HepG2 (cell line): ENCODE measurements at regions not wholly inside any gene's neighbourhood (a gene's known extent, or its start where the extent isn't known, plus 50 kb on each side); places are given as distances from the start of the nearest gene placed in this dataset.

Experiments
- ATAC-seq: fragments of 200-7000 bp; cut with Tn5 transposase; 3 replicates; pipeline ENCODE4 v1.9.1; 2020; ENCODE audit warnings: mild to moderate bottlenecking, moderate library complexity
- BruUV-seq: library from RNA; stranded (reverse); fragments of 400-500 nt; replicated peaks from 2 replicates; lab custom pipeline; 2021; lab: Mats Ljungman, UMichigan
- CTCF ChIA-PET: fragments of 300-600 bp; formaldehyde crosslinking; extraction: SDS; loops from one replicate; lab custom pipeline; 2021; ENCODE audit warnings: low total read pairs, inconsistent platforms, low intra/inter-chr PET ratio; lab: Yijun Ruan, JAX
- POLR2A ChIA-PET: fragments of 350-600 bp; sonication (Branson Sonifier 250); formaldehyde crosslinking; loops from one replicate; lab custom pipeline; 2020; ENCODE audit warnings: antibody characterized with exemption, inconsistent platforms; lab: Yijun Ruan, JAX
- DNase-seq: peaks from one replicate; pipeline ENCODE4 v3.0.0-alpha.2; 2015; ENCODE audit warnings: low spot score
- FAIRE-seq: peaks from 3 replicates; lab custom pipeline; 2011; peaks lifted over from hg19 to GRCh38; lab: Jason Lieb, UNC
- H2AFZ ChIP-seq: one replicate; pipeline ENCODE4 v1.6.1; 2011; ENCODE audit warnings: low read length, inconsistent platforms
- H3K27ac ChIP-seq: fragments of 300-600 bp; 3 replicates; pipeline ENCODE4 v1.8.0; 2011; ENCODE audit warnings: mixed run types, mild to moderate bottlenecking, mixed read lengths, low read length, inconsistent platforms; ENCODE audit not compliant: insufficient read depth; ENCODE audit errors: extremely low read length
- H3K27me3 ChIP-seq, 2 experiments: fragments of 200-600 bp in 1 of 2; 2 replicates in 1 of 2; 3 replicates in 1 of 2; pipeline versions ENCODE4 v1.6.0 to v1.8.0; 2011; ENCODE audit warnings: low read length in 2 of 2, mild to moderate bottlenecking in 2 of 2, moderate library complexity in 2 of 2, inconsistent platforms in 1 of 2; ENCODE audit not compliant: insufficient read depth in 2 of 2, control insufficient read depth in 1 of 2
- H3K36me3 ChIP-seq, 2 experiments: fragments of 200-600 bp in 1 of 2; replicated peaks in 1 of 2; 2 replicates in 1 of 2; 3 replicates in 1 of 2; pipeline versions ENCODE4 v1.5.1 to v1.8.0; 2011; ENCODE audit warnings: low read length in 2 of 2, inconsistent platforms in 1 of 2; ENCODE audit not compliant: insufficient read depth in 2 of 2, control insufficient read depth in 1 of 2
- H3K4me1 ChIP-seq: 2 replicates; pipeline ENCODE4 v1.5.1; 2012; ENCODE audit warnings: low read length, inconsistent platforms; ENCODE audit not compliant: insufficient read depth
- H3K4me2 ChIP-seq: 2 replicates; pipeline ENCODE4 v1.6.0; 2011; ENCODE audit warnings: low read depth, low read length, inconsistent platforms
- H3K4me3 ChIP-seq, 3 experiments: fragments of 200-600 bp in 1 of 3; sonication (generic), shearing (Covaris generic) in 1 of 3; replicated peaks in 1 of 3; 2 replicates each; pipeline ENCODE4 v1.5.1; 2011 to 2016; ENCODE audit warnings: low read length in 3 of 3, inconsistent platforms in 2 of 3, low read depth in 2 of 3, mild to moderate bottlenecking in 2 of 3, control low read depth in 1 of 3, mixed read lengths in 1 of 3; ENCODE audit not compliant: insufficient read depth in 1 of 3
- H3K79me2 ChIP-seq: one replicate; pipeline ENCODE4 v1.6.1; 2011; ENCODE audit warnings: low read length, inconsistent platforms; ENCODE audit not compliant: insufficient read depth
- H3K9ac ChIP-seq: 2 replicates; pipeline ENCODE4 v1.6.0; 2011; ENCODE audit warnings: mild to moderate bottlenecking, low read depth, low read length, inconsistent platforms; ENCODE audit not compliant: insufficient read depth
- H3K9me3 ChIP-seq: 2 replicates; pipeline ENCODE4 v1.5.1; 2012; ENCODE audit warnings: mild to moderate bottlenecking, low read length
- H4K20me1 ChIP-seq: 2 replicates; pipeline ENCODE4 v1.6.0; 2011; ENCODE audit warnings: inconsistent platforms, mild to moderate bottlenecking, low read length, moderate library complexity; ENCODE audit not compliant: insufficient read depth
- GMEB2 ChIP-seq: IDR thresholded peaks from 2 replicates; pipeline ENCODE4 v1.6.1; 2016; ENCODE audit warnings: missing biosample characterization, missing genetic modification reagents, low read depth
- KDM4B ChIP-seq: sonication (generic); formaldehyde crosslinking; IDR thresholded peaks from 2 replicates; pipeline ENCODE4 v1.4.0; 2020; ENCODE audit warnings: missing genetic modification reagents
- KDM5B ChIP-seq: sonication (generic); formaldehyde crosslinking; IDR thresholded peaks from 2 replicates; pipeline ENCODE4 v1.4.0; 2020; ENCODE audit warnings: missing genetic modification reagents, mild to moderate bottlenecking, borderline replicate concordance
- KMT2A ChIP-seq: sonication (generic); formaldehyde crosslinking; IDR thresholded peaks from 2 replicates; pipeline ENCODE4 v1.4.0; 2020; ENCODE audit warnings: missing genetic modification reagents
- NBN ChIP-seq: fragments of 450-650 bp; conservative IDR thresholded peaks from 2 replicates; pipeline ENCODE4 v1.6.1; 2017
- NR2F2 ChIP-seq: IDR thresholded peaks from 2 replicates; pipeline ENCODE4 v1.6.1; 2012; ENCODE audit warnings: low read depth, inconsistent platforms, borderline replicate concordance
- POLR2G ChIP-seq: fragments of 200-400 bp; formaldehyde crosslinking; IDR thresholded peaks from 2 replicates; pipeline ENCODE4 v1.6.1; 2018; ENCODE audit warnings: mild to moderate bottlenecking, low read depth, low read length, moderate library complexity
- RNF2 ChIP-seq: fragments of 450-650 bp; conservative IDR thresholded peaks from 2 replicates; pipeline ENCODE4 v1.6.1; 2016; ENCODE audit warnings: low read depth
- TARDBP ChIP-seq: sonication (generic); formaldehyde crosslinking; IDR thresholded peaks from 2 replicates; pipeline ENCODE4 v1.8.0; 2022; ENCODE audit warnings: mild to moderate bottlenecking, missing genetic modification reagents
- ZNF142 ChIP-seq: sonication (generic); formaldehyde crosslinking; IDR thresholded peaks from 2 replicates; pipeline ENCODE4 v1.4.0; 2020; ENCODE audit warnings: missing genetic modification reagents
- ZNF260 ChIP-seq: sonication (generic); formaldehyde crosslinking; IDR thresholded peaks from 2 replicates; pipeline ENCODE4 v1.4.0; 2020; ENCODE audit warnings: missing genetic modification reagents, low read depth, mild to moderate bottlenecking, borderline replicate concordance
- ZNF468 ChIP-seq: sonication (generic); formaldehyde crosslinking; IDR thresholded peaks from 2 replicates; pipeline ENCODE4 v1.8.0; 2022; ENCODE audit warnings: mild to moderate bottlenecking, moderate library complexity, missing genetic modification reagents
- ZNF496 ChIP-seq: sonication (generic); formaldehyde crosslinking; IDR thresholded peaks from 2 replicates; pipeline ENCODE4 v1.8.1; 2023; ENCODE audit warnings: mild to moderate bottlenecking, moderate library complexity, missing genetic modification reagents; ENCODE audit not compliant: insufficient replicate concordance
- ZNF549 ChIP-seq: sonication (generic); formaldehyde crosslinking; IDR thresholded peaks from 2 replicates; pipeline ENCODE4 v1.5.0; 2020; ENCODE audit warnings: missing genetic modification reagents
- ZSCAN29 ChIP-seq: sonication (generic); formaldehyde crosslinking; conservative IDR thresholded peaks from 2 replicates; pipeline ENCODE4 v1.4.0; 2020; ENCODE audit warnings: mild to moderate bottlenecking, missing genetic modification reagents
- WGBS: methylation state at CpG from one replicate; pipeline ENCODE4 v1.1.6; 2017; ENCODE audit warnings: low lambda C conversion rate; 5-methylcytosine and 5-hydroxymethylcytosine counted together
- in situ Hi-C: cut with HindIII; loops from 2 replicates; pipeline ENCODE4 v1.10.0; 2017; ENCODE audit warnings: low pct_unique_long_range_greater_than_20kb; ENCODE audit not compliant: extremely low pct_ligation_motif_present
- intact Hi-C: fragments of 100-400 bp; cut with micrococcal nuclease; formaldehyde crosslinking; loops from one replicate; pipeline ENCODE4 v1.10.0; 2022; ENCODE audit not compliant: unreplicated experiment

- Histone ChIP-seq H2AFZ (no peak overlapping the region), H3K79me2 (no peaks in the 10 kb centered on the region), H3K9me3 (no peaks in the 10 kb centered on the region), H3K4me2 (no peak overlapping the region), H3K36me3 (no peaks in the 10 kb centered on the region), H4K20me1 (no peaks in the 10 kb centered on the region), H3K9ac (no peak overlapping the region), H3K4me3 (no peak overlapping the region), H3K4me1 (peaks cover 5% of the 10 kb centered on the region; the same call in 1 of the 2 replicates), H3K27me3 (no peaks in the 10 kb centered on the region), H3K27ac (no peak overlapping the region)
- no peak for DNase-seq
- TF ChIP-seq ZNF496 (CRISPR knock-in tag) (no peak), GMEB2 (no peak), TARDBP (CRISPR knock-in tag) (no peak), ZNF549 (no peak), ZSCAN29 (no peak), ZNF468 (CRISPR knock-in tag) (no peak), NR2F2 (no peak)
- POLR2A ChIA-PET = no interaction called here
- intact Hi-C loops = no loop called here
- no peak for ATAC-seq
- CTCF ChIA-PET = no interaction called here
- BruUV-seq = no TSS peak
- no peak for FAIRE-seq
- WGBS = 96% methylated on average over 5 of the region's 5 CpGs
- in situ Hi-C loops = no loop called here
Observed at GRCh38 chrX:2595258-2595657, 94.5 kb upstream of the DHRSX start.

GRCh38 chrX:2594491-2594890 is 93.7 kb upstream of the DHRSX start:
- 100% methylated on average over 1 of the region's 3 CpGs for WGBS
- FAIRE-seq = no peak
- in situ Hi-C loops = no loop called here
- no peak for TF ChIP-seq KMT2A (CRISPR knock-in tag)
- no peak for TF ChIP-seq NBN
- no peak for TF ChIP-seq ZNF260 (CRISPR knock-in tag)
- no peak for TF ChIP-seq ZNF142
- no peak for TF ChIP-seq POLR2G
- TF ChIP-seq RNF2 = no peak
- no peak for TF ChIP-seq KDM4B (CRISPR knock-in tag)
- TF ChIP-seq KDM5B (CRISPR knock-in tag) = no peak

More at GRCh38 chrX:2594491-2594890, 93.7 kb upstream of the DHRSX start:
- no peaks in the 10 kb centered on the region for H3K79me2 ChIP-seq
- ChIA-PET POLR2A (no interaction called here), CTCF (no interaction called here)
- BruUV-seq = no TSS peak
- H3K36me3 ChIP-seq = no peaks in the 10 kb centered on the region
- no peak overlapping the region for H2AFZ ChIP-seq
- no peaks in the 10 kb centered on the region for H3K27me3 ChIP-seq
- H3K27ac ChIP-seq = no peak overlapping the region
- DNase-seq = no peak
- H3K9me3 ChIP-seq = no peaks in the 10 kb centered on the region
- no peak overlapping the region for H3K9ac ChIP-seq
- H3K4me3 ChIP-seq = no peak overlapping the region
- intact Hi-C loops = loop anchor here (5.0 kb wide), 1 partner anchor 192 kb away; no protein-coding TSS in a partner anchor
- H3K4me2 ChIP-seq = no peak overlapping the region
- H4K20me1 ChIP-seq = no peaks in the 10 kb centered on the region
- peaks cover 5% of the 10 kb centered on the region; the same call in 1 of the 2 replicates for H3K4me1 ChIP-seq
- ATAC-seq = no peak
